ENCODE measurements at regions not wholly inside any gene's neighbourhood (a gene's known extent, or its start where the extent isn't known, plus 50 kb on each side); places are given as distances from the start of the nearest gene placed in this dataset.

GRCh38 chr5:173542964-173543363 lies 73.5 kb downstream of the BOD1 start:
- H3K4me1 ChIP-seq (ENCODE audit: control insufficient read depth in 1 of 2, insufficient read depth in 2 of 2, low read depth in 1 of 2, low read length in 1 of 2) = no peaks in the 10 kb centered on the region
- CTCF ChIA-PET = no interaction called here
- TF ChIP-seq FOXM1 (IDR thresholded peaks at IDR 0.05; ENCODE audit: low read depth) (no peak), JUND (IDR thresholded peaks at IDR 0.05) (no peak), EZH2phosphoT487 (IDR thresholded peaks at IDR 0.05; ENCODE audit: borderline replicate concordance, low read depth) (no peak), RFX5 (IDR thresholded peaks at IDR 0.05; ENCODE audit: low read length) (no peak)
- no peaks in the 10 kb centered on the region for H3K79me2 ChIP-seq (ENCODE audit: insufficient read depth)
- WGBS (ENCODE audit: low lambda C conversion rate) = 80% methylated on average over 9 of the region's 9 CpGs
- H3K9me3 ChIP-seq = no peaks in the 10 kb centered on the region
- H3K9me2 ChIP-seq = no peaks in the 10 kb centered on the region
- H3K9ac ChIP-seq = no peak overlapping the region
- H2AFZ ChIP-seq (ENCODE audit: low read depth) = no peak overlapping the region
- no peak overlapping the region for H3K4me3 ChIP-seq (ENCODE audit: low read depth in 2 of 2, low read length in 1 of 2)
- H3K27ac ChIP-seq (ENCODE audit: low read depth in 2 of 2, low read length in 1 of 2) = no peak overlapping the region
- no peaks in the 10 kb centered on the region for H3K36me3 ChIP-seq (replicated peaks in 1 of 2; ENCODE audit: control insufficient read depth in 1 of 2, insufficient read depth in 2 of 2, low read length in 1 of 2)
- POLR2A ChIA-PET = no interaction called here
- no peak for DNase-seq
- no peak overlapping the region for H3K4me2 ChIP-seq
- H3F3A ChIP-seq (replicated peaks; ENCODE audit: insufficient read depth) = no peaks in the 10 kb centered on the region
- H4K20me1 ChIP-seq (ENCODE audit: insufficient read depth) = no peaks in the 10 kb centered on the region
- no peaks in the 10 kb centered on the region; the same call in 1 of the 2 replicates for H3K27me3 ChIP-seq (ENCODE audit: insufficient read depth)

- no peak for DNase-seq
- Histone ChIP-seq H3K4me2 (no peak overlapping the region), H3K27me3 (ENCODE audit: insufficient read depth) (no peaks in the 10 kb centered on the region; the same call in 1 of the 2 replicates), H3K9me2 (no peaks in the 10 kb centered on the region), H3K36me3 (replicated peaks in 1 of 2; ENCODE audit: control insufficient read depth in 1 of 2, insufficient read depth in 2 of 2, low read length in 1 of 2) (no peaks in the 10 kb centered on the region), H3K4me3 (ENCODE audit: low read depth in 2 of 2, low read length in 1 of 2) (no peak overlapping the region), H3K79me2 (ENCODE audit: insufficient read depth) (no peaks in the 10 kb centered on the region), H3K4me1 (ENCODE audit: control insufficient read depth in 1 of 2, insufficient read depth in 2 of 2, low read depth in 1 of 2, low read length in 1 of 2) (no peaks in the 10 kb centered on the region), H3K9ac (no peak overlapping the region), H3K27ac (ENCODE audit: low read depth in 2 of 2, low read length in 1 of 2) (no peak overlapping the region), H4K20me1 (ENCODE audit: insufficient read depth) (no peaks in the 10 kb centered on the region), H3F3A (replicated peaks; ENCODE audit: insufficient read depth) (no peaks in the 10 kb centered on the region), H2AFZ (ENCODE audit: low read depth) (no peak overlapping the region), H3K9me3 (no peaks in the 10 kb centered on the region)
- ChIA-PET POLR2A (no interaction called here), CTCF (no interaction called here)
- TF ChIP-seq USF1 (IDR thresholded peaks at IDR 0.05; ENCODE audit: borderline replicate concordance, low read depth) = no peak
- no peak for TF ChIP-seq ELF1 (IDR thresholded peaks at IDR 0.05)
- TF ChIP-seq EP300 (IDR thresholded peaks at IDR 0.05; ENCODE audit: borderline replicate concordance in 1 of 2, low read depth in 1 of 2, low read length in 1 of 2) = no peak
- TF ChIP-seq FOXJ3 (CRISPR knock-in tag; IDR thresholded peaks at IDR 0.05) = no peak
- TF ChIP-seq NRF1 (IDR thresholded peaks at IDR 0.05; ENCODE audit: low read depth, low read length) = no peak
- no peak for TF ChIP-seq TEAD4 (IDR thresholded peaks at IDR 0.05; ENCODE audit: borderline replicate concordance, insufficient read depth)
- TF ChIP-seq JUND (IDR thresholded peaks at IDR 0.05) = no peak
- no peak for TF ChIP-seq GABPA (IDR thresholded peaks at IDR 0.05; ENCODE audit: low read depth)
- TF ChIP-seq, protein P1, sequence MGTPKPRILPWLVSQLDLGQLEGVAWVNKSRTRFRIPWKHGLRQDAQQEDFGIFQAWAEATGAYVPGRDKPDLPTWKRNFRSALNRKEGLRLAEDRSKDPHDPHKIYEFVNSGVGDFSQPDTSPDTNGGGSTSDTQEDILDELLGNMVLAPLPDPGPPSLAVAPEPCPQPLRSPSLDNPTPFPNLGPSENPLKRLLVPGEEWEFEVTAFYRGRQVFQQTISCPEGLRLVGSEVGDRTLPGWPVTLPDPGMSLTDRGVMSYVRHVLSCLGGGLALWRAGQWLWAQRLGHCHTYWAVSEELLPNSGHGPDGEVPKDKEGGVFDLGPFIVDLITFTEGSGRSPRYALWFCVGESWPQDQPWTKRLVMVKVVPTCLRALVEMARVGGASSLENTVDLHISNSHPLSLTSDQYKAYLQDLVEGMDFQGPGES (IDR thresholded peaks at IDR 0.05; ENCODE audit: low read depth, low read length) = no peak
- TF ChIP-seq TCF12 (IDR thresholded peaks at IDR 0.05) = no peak
- no peak for TF ChIP-seq REST (IDR thresholded peaks at IDR 0.05; ENCODE audit: low read depth, low read length)
- TF ChIP-seq RFX5 (IDR thresholded peaks at IDR 0.05; ENCODE audit: low read length) = no peak
- no peak for TF ChIP-seq MAX (IDR thresholded peaks at IDR 0.05; ENCODE audit: low read depth)
- TF ChIP-seq FOXM1 (IDR thresholded peaks at IDR 0.05; ENCODE audit: low read depth) = no peak
- TF ChIP-seq, protein P2, sequence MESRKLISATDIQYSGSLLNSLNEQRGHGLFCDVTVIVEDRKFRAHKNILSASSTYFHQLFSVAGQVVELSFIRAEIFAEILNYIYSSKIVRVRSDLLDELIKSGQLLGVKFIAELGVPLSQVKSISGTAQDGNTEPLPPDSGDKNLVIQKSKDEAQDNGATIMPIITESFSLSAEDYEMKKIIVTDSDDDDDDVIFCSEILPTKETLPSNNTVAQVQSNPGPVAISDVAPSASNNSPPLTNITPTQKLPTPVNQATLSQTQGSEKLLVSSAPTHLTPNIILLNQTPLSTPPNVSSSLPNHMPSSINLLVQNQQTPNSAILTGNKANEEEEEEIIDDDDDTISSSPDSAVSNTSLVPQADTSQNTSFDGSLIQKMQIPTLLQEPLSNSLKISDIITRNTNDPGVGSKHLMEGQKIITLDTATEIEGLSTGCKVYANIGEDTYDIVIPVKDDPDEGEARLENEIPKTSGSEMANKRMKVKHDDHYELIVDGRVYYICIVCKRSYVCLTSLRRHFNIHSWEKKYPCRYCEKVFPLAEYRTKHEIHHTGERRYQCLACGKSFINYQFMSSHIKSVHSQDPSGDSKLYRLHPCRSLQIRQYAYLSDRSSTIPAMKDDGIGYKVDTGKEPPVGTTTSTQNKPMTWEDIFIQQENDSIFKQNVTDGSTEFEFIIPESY (IDR thresholded peaks at IDR 0.05; ENCODE audit: borderline replicate concordance, low read depth) = no peak
- WGBS (ENCODE audit: low lambda C conversion rate) = 40% methylated on average over 4 of the region's 4 CpGs
Observed at GRCh38 chr5:173542159-173542558, 74.3 kb downstream of the BOD1 start.
